Neuronal stem cell (in vitro differentiated cells): ENCODE measurements at regions not wholly inside any gene's neighbourhood (a gene's known extent, or its start where the extent isn't known, plus 50 kb on each side); places are given as distances from the start of the nearest gene placed in this dataset.

Experiments
- DNase-seq: peaks from one replicate; pipeline ENCODE4 v3.0.0-alpha.2; 2013; ENCODE audit warnings: low spot score
- H2AFZ ChIP-seq: one replicate; pipeline ENCODE4 v1.6.1; 2013; ENCODE audit warnings: mild to moderate bottlenecking, low read length, inconsistent platforms
- H2AK5ac ChIP-seq: 2 replicates; pipeline ENCODE4 v1.6.1; 2013; ENCODE audit warnings: low read depth, mild to moderate bottlenecking, inconsistent platforms, low read length, moderate library complexity, mixed read lengths
- H2BK120ac ChIP-seq: 2 replicates; pipeline ENCODE4 v1.6.1; 2013; ENCODE audit warnings: low read depth, mild to moderate bottlenecking, inconsistent platforms, low read length, moderate library complexity, mixed read lengths
- H2BK12ac ChIP-seq: one replicate; pipeline ENCODE4 v1.6.1; 2013; ENCODE audit warnings: low read length, inconsistent platforms
- H2BK15ac ChIP-seq: 2 replicates; pipeline ENCODE4 v1.6.1; 2013; ENCODE audit warnings: mild to moderate bottlenecking, low read length, inconsistent platforms, mixed read lengths
- H2BK5ac ChIP-seq: one replicate; pipeline ENCODE4 v1.6.1; 2013; ENCODE audit warnings: inconsistent platforms, mild to moderate bottlenecking, low read length, moderate library complexity
- H3K14ac ChIP-seq: one replicate; pipeline ENCODE4 v1.6.1; 2013; ENCODE audit warnings: low read length, inconsistent platforms
- H3K18ac ChIP-seq: 2 replicates; pipeline ENCODE4 v1.6.1; 2013; ENCODE audit warnings: low read length, inconsistent platforms
- H3K23ac ChIP-seq: 2 replicates; pipeline ENCODE4 v1.6.1; 2013; ENCODE audit warnings: low read depth, mild to moderate bottlenecking, mixed read lengths, low read length, inconsistent platforms; ENCODE audit not compliant: poor library complexity
- H3K27ac ChIP-seq: replicated peaks from 3 replicates; pipeline ENCODE4 v1.5.1; 2013; ENCODE audit warnings: low read length, inconsistent platforms
- H3K27me3 ChIP-seq, 3 experiments: 2 replicates each; pipeline ENCODE4 v1.6.1; 2013; ENCODE audit warnings: low read length in 3 of 3, mild to moderate bottlenecking in 2 of 3, inconsistent platforms in 1 of 3, low read depth in 1 of 3, mixed read lengths in 1 of 3, moderate library complexity in 1 of 3; ENCODE audit not compliant: control insufficient read depth in 3 of 3, insufficient read depth in 3 of 3
- H3K36me3 ChIP-seq, 2 donors: replicated peaks in 1 of 2; 2 replicates each; pipeline ENCODE4 v1.6.1; 2013; ENCODE audit warnings: low read length in 2 of 2; ENCODE audit not compliant: control insufficient read depth in 2 of 2, insufficient read depth in 2 of 2
- H3K4ac ChIP-seq: 2 replicates; pipeline ENCODE4 v1.6.1; 2013; ENCODE audit warnings: inconsistent platforms, mild to moderate bottlenecking, low read length, moderate library complexity
- H3K4me1 ChIP-seq, 2 donors: 1 replicate in 1 of 2; 2 replicates in 1 of 2; pipeline ENCODE4 v1.6.1; 2013; ENCODE audit warnings: low read length in 2 of 2, low read depth in 1 of 2; ENCODE audit not compliant: control insufficient read depth in 2 of 2, insufficient read depth in 1 of 2
- H3K4me2 ChIP-seq: one replicate; pipeline ENCODE4 v1.6.1; 2013; ENCODE audit warnings: mild to moderate bottlenecking, low read length, inconsistent platforms; ENCODE audit not compliant: insufficient read depth, poor library complexity, severe bottlenecking
- H3K4me3 ChIP-seq, 2 donors: 2 replicates each; pipeline ENCODE4 v1.5.1; 2013; ENCODE audit warnings: low read length in 2 of 2, mild to moderate bottlenecking in 2 of 2, inconsistent platforms in 1 of 2, moderate library complexity in 1 of 2
- H3K79me1 ChIP-seq: one replicate; pipeline ENCODE4 v1.6.1; 2013; ENCODE audit warnings: low read depth, mild to moderate bottlenecking, inconsistent platforms, low read length, moderate library complexity
- H3K9ac ChIP-seq: one replicate; pipeline ENCODE4 v1.6.1; 2013; ENCODE audit warnings: mild to moderate bottlenecking, low read depth, low read length, inconsistent platforms; ENCODE audit not compliant: poor library complexity
- H3K9me3 ChIP-seq, 2 donors: replicated peaks in 1 of 2; 2 replicates each; pipeline versions ENCODE3 to v1.6.1; 2013; ENCODE audit warnings: low read length in 2 of 2, mild to moderate bottlenecking in 2 of 2, inconsistent platforms in 1 of 2, low read depth in 1 of 2, mixed read lengths in 1 of 2, moderate library complexity in 1 of 2; ENCODE audit not compliant: control insufficient read depth in 2 of 2, insufficient read depth in 1 of 2
- H4K8ac ChIP-seq: one replicate; pipeline ENCODE4 v1.6.1; 2013; ENCODE audit warnings: low read depth, mild to moderate bottlenecking, inconsistent platforms, low read length, moderate library complexity
- H4K91ac ChIP-seq: one replicate; pipeline ENCODE4 v1.6.1; 2013; ENCODE audit warnings: low read length, low read depth, mild to moderate bottlenecking, inconsistent platforms; ENCODE audit not compliant: poor library complexity
- WGBS, 2 donors: extraction: QIAGEN DNeasy Blood & Tissue Kit; methylation state at CpG; one replicate each; pipeline ENCODE4 v1.1.7; 2013; ENCODE audit warnings: missing lambda C conversion rate in 2 of 2, mixed read lengths in 1 of 2; ENCODE audit not compliant: insufficient read length in 2 of 2, insufficient replicate concordance in 1 of 2; ENCODE audit errors: extremely low coverage in 2 of 2; 5-methylcytosine and 5-hydroxymethylcytosine counted together

GRCh38 chr2:128404709-128405466 lies 86.2 kb upstream of the HS6ST1 start:
- Histone ChIP-seq H3K27me3 (no peaks in the 10 kb centered on the region), H3K23ac (no peak overlapping the region), H3K27ac (no peak overlapping the region), H3K4ac (no peak overlapping the region), H2BK15ac (no peak overlapping the region), H3K18ac (no peak overlapping the region), H4K8ac (no peak overlapping the region), H3K79me1 (peaks cover 2% of the 10 kb centered on the region), H3K36me3 (no peaks in the 10 kb centered on the region), H3K9me3 (no peaks in the 10 kb centered on the region), H2BK5ac (no peak overlapping the region), H3K14ac (no peak overlapping the region), H4K91ac (no peak overlapping the region), H2AK5ac (peak overlapping the region; percentile 30), H2BK120ac (no peak overlapping the region), H2BK12ac (no peak overlapping the region), H3K9ac (no peak overlapping the region), H3K4me3 (no peak overlapping the region), H3K4me2 (no peak overlapping the region), H3K4me1 (peaks cover 9 to 25% of the 10 kb centered on the region in 2 donors), H2AFZ (no peak overlapping the region)
- WGBS, 2 donors, result no CpG with 5 or more reads among the region's 11 CpGs
- DNase-seq, result no peak

GRCh38 chr2:128405467-128405900 lies 86.8 kb upstream of the HS6ST1 start:
- peak overlapping the region; percentile 30 for H2AK5ac ChIP-seq
- H3K27me3 ChIP-seq, result no peaks in the 10 kb centered on the region
- WGBS, 2 donors, result no CpG with 5 or more reads among the region's 5 CpGs
- H3K14ac ChIP-seq, result no peak overlapping the region
- H3K27ac ChIP-seq, result no peak overlapping the region
- H3K79me1 ChIP-seq, result peaks cover 2% of the 10 kb centered on the region
- H4K8ac ChIP-seq, result no peak overlapping the region
- no peak overlapping the region for H3K4ac ChIP-seq
- no peak overlapping the region for H2BK5ac ChIP-seq
- H3K4me1 ChIP-seq, result peaks cover 9 to 25% of the 10 kb centered on the region in 2 donors
- no peak overlapping the region for H2BK12ac ChIP-seq
- no peak overlapping the region for H2AFZ ChIP-seq
- no peak overlapping the region for H4K91ac ChIP-seq
- H2BK120ac ChIP-seq, result no peak overlapping the region
- H2BK15ac ChIP-seq, result no peak overlapping the region
- no peak overlapping the region for H3K23ac ChIP-seq
- H3K18ac ChIP-seq, result no peak overlapping the region
- H3K9me3 ChIP-seq, result no peaks in the 10 kb centered on the region
- DNase-seq, result no peak
- H3K4me2 ChIP-seq, result no peak overlapping the region
- no peaks in the 10 kb centered on the region for H3K36me3 ChIP-seq
- no peak overlapping the region for H3K9ac ChIP-seq
- no peak overlapping the region for H3K4me3 ChIP-seq

- H3K9ac ChIP-seq, result no peak overlapping the region
Observed at GRCh38 chr2:128405981-128406613, 87.4 kb upstream of the HS6ST1 start.

More at GRCh38 chr2:128405981-128406613, 87.4 kb upstream of the HS6ST1 start:
- Histone ChIP-seq H4K91ac (no peak overlapping the region), H3K23ac (peak overlapping the region; percentile 17), H3K4me3 (no peak overlapping the region), H3K4ac (no peak overlapping the region), H3K36me3 (no peaks in the 10 kb centered on the region), H3K27me3 (no peaks in the 10 kb centered on the region), H3K27ac (no peak overlapping the region), H3K4me1 (peaks cover 9 to 25% of the 10 kb centered on the region in 2 donors), H2AK5ac (no peak overlapping the region), H3K79me1 (peaks cover 2% of the 10 kb centered on the region), H2BK12ac (peak overlapping the region; percentile 2), H2AFZ (peak overlapping the region; percentile 61), H3K18ac (peak overlapping the region; percentile 78), H2BK15ac (peak overlapping the region; percentile 77), H3K14ac (peak overlapping the region; percentile 23), H2BK120ac (no peak overlapping the region), H3K9me3 (no peaks in the 10 kb centered on the region), H3K4me2 (no peak overlapping the region), H4K8ac (no peak overlapping the region), H2BK5ac (no peak overlapping the region)
- no peak for DNase-seq
- WGBS, 2 donors, result no CpG with 5 or more reads among the region's 6 CpGs
